HG02981 (cell line): ENCODE measurements at regions not wholly inside any gene's neighbourhood (a gene's known extent, or its start where the extent isn't known, plus 50 kb on each side); places are given as distances from the start of the nearest gene placed in this dataset.
"Not testable (repeated sequence)": the region's sequence is repeated elsewhere in the genome, so short reads cannot be mapped to it uniquely, and the experiment has no call there.

Experiments
- ATAC-seq: cut with Tn5 transposase; IDR thresholded peaks from one replicate; pipeline ENCODE4 v1.9.1; 2021; ENCODE audit warnings: mild to moderate bottlenecking, moderate library complexity; ENCODE audit not compliant: unreplicated experiment

DNA sequence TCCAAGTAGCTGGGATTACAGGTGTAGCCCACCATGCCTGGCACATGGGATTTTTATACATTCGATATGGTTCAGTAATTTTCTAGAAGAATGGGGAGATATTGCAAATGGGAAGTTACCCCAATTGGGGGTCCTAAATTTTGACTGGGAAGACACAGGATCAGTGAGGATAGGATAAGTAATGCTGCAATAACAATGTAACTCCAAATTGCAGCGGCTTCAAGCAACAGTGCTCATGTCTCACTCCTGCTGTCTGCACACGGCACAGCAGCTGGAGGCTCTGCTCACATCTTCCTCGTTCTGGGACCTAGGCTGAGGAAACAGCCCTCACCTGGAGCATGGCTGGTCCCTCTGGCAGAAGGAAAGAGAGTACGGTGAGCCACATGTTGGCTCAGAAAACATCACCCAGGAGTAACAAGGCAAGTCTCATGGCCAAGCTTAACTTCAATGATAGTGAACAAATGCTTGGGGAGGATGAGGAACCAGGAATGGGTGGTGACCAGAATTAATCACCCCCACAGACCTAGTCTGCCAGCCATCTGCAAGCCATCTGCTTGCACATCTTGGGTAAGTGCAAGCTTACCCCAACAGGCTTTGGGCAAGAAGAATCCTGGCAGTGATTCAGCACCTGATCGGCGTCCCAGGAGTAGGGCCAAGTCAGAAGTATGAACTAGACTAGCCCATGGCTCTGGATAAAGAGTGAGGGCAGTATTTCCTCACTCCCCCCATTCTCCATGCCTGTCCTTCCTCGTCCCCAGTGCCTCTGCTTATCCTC, 229.2 kb downstream of the COPRS start:
- ATAC-seq: no peak

DNA sequence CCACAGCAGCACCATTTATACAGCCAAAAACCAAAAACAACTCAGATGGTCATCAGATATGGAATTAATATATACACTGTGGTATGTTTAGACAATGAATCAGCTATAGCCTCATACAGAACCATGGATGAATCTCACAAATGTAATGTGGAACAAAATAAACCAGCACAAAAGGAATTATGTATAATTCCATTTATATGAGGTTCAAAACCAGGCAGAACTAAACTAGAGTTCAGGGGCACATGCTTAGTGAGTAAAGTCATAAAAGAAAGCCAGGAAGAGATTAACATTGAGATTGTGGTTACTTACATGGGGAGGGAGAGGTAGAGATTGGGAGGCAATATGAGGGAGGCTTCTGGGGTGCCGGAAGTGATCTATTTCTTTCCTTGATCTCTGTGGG, 231.1 kb downstream of the COPRS start:
- ATAC-seq: no peak

DNA sequence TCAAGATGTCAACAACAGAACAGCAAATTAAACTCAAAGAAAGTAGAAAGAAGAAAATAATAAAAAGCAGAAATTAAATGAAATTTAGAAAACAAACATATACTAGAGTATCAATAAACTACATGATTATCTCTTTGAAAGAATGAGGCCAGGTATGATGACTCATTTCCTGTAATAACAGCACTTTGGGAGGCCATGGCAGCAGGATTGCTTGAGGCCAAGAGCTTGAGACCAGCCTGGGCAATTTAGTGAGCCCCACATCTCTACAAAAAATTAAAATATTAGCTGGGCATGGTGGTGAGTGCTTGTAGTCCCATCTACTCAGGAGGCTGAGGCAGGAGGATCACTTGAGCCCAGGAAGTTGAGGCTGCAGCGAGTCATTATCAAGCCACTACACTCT, 232.5 kb downstream of the RAB11FIP4 start:
- ATAC-seq: no peak

DNA sequence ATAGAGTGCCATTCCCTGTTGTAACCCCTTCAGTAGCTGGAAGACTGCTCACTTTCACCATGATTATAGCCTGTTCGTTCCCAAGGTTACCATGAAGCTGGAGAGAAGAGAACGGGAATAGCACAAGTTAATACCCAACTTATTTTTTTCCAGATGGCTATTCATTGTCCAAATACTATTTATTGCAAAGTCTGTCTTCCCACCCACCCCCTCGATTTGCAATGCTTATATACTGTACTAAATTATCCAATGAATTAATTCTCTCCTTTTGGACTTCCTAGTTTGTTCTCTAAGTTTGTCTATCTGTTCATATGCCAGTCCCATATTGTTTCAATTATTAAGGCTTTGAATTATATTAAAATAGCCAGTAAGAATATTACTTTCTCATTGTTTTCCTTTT, 231.0 kb downstream of the RAB11FIP4 start:
- no peak for ATAC-seq

DNA sequence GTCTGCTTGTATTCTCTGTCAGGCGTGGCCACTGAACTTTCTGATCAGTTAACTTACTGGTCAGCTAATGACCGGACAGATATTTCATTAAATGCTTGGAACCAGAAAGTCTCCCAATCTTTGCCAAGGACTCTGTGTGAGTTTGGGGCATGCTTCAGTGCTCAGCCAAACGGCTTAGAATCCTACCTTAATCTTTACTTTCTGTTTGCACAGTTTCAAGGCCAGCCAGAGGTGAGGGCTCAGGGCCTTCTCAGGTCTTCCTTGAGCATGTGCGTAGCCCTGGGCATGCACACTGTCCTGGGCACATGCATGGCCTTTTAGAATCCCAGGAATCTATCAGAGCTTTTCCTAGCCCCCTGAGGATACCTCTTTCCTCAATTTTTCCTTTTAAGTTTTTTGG, 230.1 kb downstream of the RAB11FIP4 start:
- ATAC-seq: no peak

DNA sequence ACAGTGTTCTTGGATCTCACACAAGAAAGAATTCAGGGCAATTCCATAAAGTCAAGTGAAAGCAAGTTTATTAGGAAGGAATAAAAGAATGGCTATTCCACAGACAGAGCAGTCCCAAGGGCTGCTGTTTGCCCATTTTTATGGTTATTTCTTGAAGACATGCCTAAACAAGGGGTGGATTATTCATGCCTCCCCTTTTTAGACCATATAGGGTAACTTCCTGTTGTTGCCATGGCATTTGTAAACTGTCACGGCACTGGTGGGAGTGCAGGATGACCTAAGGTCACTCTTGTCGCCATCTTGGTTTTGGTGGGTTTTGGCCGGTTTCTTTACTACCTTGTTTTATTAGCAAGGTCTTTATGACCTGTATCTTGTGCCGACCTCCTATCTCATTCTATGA, 219.6 kb downstream of the RAB11FIP4 start:
- ATAC-seq: not testable (repeated sequence)

DNA sequence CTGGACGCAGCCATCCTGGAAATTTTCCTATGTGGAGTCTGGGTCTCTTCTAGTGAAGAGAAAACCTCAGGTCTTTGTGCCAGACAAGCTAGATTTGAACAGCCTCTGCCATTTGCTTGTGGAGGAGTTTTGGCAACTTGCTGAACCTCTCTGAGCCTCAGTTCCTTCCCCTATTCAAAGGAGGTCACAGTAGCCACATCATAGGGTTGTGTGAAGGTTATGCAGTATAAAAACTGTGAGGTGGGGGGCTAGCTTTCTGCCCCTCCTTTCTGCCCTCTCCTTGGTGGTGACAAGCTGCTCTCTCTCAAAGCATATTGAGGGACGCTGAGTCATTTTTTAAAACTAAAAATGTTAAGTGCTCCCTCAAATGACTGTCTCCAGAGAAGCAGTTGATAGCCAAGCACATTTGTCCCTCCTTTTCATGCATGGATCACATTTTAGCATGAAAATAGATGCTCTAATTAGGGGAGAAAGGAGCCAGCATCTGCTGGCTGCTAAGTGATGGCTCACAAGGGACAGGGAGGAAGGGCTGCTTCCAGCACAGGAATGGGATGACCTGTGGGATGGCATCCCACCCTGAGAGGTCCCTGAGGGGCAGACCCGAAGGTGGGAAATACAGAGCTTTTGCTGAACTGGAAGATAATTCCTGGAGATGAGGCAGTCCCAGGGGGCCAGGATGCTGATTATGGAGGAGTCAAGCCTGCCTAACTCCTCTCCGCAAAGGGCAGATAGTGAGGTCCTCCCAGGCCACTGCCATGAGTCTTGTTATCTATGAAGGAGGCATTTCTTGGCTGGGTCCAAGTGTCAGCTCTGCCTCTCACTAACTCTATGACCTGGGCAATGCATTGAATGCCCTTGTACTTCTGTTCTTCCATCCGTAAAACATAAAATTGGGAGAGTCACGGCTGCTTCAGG, 218.8 kb downstream of the RAB11FIP4 start:
- ATAC-seq: no peak

DNA sequence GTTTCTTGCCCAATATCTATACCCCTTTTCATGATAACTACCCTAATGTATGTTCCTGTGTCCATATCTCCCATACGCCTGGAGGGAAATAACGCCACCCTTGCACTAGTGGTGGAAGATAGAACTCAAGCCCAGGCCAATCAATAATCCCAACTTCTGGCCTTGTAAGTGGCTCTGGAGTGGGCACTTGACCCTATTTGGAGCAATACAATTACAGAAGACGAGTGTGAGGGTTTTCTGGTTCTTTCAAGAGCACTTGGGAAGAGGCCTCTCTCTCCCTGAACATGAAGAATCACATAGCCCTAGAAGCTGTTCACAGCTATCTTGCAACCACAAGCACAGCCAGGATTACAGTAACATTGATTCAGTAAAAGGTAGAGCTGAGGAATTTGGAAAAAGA, 217.9 kb downstream of the RAB11FIP4 start:
- ATAC-seq: no peak

DNA sequence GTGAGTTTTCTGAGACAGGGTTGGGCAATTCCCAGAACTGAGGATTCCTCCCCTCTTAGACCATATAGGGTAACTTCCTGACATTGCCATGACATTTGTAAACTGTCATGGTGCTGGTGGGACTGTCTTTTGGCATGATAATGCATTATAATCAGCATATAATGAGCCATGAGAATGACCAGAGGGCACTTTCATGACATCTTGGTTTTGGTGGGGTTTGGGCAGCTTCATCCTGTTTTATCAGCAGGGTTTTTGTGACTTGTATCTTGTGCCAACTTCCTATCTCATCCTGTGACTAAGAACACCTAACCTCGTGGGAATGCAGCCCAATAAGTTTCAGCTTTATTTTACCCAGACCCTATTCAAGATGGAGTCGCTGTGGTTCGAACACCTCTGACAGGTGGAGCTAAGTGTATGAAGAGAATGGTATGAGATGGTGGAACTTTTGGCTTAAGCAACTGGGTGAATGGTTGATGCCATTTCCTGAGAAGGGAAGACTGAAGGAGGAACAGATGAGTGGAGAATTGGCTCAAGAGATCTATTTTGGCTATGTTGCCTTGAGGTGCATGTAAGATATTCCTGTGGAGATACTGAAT, 217.3 kb downstream of the RAB11FIP4 start:
- ATAC-seq: no peak

DNA sequence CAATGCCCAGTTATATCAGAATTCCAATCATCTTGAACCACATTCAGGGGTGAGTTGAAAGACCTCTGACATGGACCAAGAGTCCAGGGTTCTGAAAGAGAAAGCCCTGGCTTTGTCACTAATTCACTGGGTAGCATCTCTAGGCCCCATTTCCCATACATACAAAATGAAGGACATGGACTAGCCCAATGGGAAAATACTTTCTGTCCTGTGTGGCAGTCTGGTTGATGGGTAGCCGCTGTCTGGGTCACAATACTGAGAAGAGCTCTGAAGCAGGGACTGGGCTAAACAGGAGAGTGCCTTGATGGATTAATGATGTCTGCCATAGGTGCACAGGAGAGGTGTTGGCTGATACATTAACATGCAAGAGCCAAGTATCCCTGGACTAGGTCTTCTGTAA, 214.3 kb downstream of the RAB11FIP4 start:
- ATAC-seq: no peak

DNA sequence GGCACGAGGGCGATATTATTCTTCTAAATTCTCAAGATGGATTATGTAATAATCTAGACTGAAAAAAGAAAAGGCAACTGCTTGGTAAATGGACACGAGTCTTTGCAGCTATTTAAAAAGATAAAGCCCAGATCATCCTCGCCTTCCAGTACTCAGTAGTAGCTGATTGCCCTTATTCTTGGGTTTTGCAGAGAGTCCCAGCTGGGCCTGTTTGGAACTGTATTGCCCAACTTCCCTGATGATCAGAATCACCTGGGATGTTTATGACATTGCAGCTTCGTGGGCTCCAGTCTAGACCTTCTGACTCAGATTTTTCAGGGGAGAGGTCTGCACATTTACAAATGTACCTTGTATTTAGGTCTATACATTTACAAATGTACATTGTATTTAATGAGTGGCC, 213.5 kb downstream of the RAB11FIP4 start:
- no peak for ATAC-seq

DNA sequence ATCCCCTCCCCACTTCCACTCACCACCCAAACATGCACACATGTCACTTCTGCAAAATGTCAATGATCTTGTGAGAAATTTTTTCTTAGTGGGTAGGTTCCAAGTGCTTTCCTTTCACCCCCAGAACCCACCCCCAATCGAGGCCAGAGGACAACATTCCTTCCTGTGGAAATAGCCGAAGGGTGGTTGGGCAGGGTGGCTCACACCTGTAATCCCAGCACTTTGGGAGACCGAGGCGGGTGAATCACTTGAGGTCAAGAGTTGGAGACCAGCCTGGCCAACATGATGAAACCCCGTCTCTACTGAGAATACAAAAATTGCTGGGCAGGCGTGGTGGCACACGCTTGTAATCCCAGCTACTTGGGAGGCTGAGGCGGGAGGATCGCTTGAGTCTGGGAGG, 208.7 kb downstream of the RAB11FIP4 start:
- not testable (repeated sequence) for ATAC-seq

DNA sequence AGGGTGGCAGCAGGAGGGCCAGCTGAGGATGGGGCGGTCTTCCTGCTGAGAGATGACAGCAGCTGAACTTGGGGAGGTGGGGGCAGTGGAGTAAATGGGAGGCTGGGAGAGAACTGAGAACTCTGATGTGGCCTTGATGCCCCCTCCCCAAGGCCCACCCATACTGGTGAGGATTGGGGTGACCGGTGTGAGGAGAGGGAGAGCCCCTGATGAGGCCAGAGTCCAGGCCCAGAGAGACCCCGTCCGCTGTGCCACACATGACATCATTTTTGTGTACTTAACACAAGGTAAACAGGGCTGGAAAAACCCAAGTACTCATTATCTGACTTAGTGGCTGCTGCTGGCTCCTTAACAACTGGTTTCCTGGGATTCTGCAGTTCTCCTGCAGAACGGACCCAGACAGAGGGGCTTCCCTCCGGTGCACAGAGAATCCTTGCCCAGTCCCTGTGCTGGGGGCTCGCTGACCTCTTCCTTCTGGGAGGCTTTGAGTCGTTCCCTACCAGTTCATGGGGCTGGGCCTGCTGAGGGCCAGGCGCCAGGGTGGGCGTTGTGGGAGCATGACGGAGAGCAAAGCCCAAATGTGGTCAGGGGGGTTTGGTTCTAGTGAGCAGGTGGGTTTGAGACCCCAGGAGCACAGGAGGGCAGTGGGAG, 207.6 kb downstream of the RAB11FIP4 start:
- no peak for ATAC-seq

DNA sequence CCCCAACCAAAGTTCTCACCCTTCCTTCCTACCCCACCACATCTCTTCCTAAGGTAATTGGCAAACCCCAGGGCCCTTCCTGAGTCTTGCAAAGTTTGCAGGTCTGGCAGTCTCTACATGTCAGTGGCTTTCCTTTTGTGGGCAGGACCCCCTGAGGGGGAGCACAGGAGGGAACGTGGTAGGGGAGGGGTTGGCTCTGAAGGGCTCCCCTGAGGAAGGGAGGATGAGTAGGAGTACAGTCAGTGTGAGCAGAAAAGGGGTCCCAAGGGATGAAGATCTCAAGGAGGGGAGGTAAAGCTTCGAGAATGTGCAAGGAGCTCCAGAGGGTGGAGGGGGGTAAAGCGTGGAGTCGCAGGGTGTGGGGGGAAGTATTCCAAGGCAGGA, 206.9 kb downstream of the RAB11FIP4 start:
- no peak for ATAC-seq

DNA sequence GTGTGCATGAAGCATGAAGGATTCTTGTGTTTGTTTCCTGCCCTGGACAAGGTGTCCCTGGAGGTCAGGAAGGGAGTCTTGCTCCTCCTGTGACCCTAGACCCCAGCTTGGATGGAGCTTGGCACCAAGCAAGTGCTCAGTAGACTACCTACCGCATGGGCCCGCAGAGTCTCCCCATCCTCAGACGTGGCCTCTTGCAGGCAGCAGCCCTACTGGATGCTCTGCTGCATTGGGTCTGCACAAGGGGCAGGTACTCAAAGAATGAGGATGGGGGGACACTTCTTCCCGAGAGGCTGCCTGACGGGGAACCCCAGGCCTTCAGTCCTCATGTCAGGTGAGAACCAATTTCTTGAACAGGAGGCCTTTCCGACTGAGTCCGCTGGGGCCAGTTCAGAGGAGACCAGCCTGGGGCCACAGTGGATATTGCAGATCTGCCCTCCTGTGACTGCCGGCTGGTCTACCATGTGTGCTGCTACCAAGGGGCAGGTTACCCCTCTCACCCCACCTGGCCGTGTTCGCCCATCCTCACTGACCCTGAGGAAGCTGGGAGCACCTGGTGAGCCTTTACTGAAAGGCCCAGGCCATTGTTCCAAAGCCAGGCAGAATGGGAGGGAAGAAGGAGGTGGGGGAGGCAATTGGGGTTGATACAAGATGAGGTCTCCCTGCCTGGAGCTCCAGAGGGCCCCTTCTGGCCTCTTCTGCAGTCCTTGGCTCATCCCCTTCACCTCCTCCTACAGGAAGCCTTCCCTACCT, 206.3 kb downstream of the RAB11FIP4 start:
- no peak for ATAC-seq

DNA sequence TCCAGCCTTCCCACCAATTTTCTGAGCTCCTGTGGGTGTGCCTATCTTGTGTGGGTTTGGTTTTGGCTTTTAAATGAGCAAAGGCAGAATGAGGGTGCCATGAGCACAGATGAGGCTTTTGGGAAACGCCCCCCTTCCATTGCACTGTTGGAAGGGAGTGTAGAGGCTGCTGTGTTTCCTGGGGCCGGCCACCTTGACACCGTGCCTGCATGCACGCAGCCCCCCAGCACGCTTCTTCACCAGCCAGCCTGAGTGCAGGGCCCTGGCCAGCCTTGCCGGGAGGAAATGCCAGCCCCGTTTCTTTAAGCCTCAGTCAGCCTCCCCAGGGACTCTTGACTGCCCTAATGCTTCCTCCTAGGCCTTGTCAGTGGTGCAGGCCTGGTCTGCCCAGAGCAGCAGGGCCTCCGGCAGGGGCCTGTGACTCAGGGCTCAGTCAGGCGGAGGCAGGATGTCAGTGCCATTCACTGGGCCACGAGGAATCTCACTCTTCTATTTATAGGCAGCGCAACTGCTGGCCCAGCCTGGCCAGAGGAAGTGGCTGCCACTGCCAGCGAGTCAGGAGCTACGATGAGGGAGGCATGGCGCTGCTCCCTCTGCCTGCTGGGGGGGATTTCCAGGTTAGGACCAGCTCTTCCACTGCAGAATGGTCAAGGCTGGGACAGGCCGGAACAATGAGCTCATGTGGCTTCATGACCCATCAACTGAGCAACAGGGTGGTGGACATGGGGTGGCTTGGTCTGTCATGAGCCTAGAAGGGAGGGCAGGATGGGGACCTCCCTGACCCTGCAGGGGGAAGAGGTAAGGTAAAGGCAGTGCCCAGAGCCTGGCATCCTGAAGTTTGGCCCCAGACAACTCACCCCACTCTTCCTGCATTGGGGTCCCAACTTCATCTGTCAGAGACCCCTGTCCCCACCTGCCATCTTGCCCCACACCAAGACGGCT, 205.2 kb downstream of the RAB11FIP4 start:
- ATAC-seq: peak; percentile 82

DNA sequence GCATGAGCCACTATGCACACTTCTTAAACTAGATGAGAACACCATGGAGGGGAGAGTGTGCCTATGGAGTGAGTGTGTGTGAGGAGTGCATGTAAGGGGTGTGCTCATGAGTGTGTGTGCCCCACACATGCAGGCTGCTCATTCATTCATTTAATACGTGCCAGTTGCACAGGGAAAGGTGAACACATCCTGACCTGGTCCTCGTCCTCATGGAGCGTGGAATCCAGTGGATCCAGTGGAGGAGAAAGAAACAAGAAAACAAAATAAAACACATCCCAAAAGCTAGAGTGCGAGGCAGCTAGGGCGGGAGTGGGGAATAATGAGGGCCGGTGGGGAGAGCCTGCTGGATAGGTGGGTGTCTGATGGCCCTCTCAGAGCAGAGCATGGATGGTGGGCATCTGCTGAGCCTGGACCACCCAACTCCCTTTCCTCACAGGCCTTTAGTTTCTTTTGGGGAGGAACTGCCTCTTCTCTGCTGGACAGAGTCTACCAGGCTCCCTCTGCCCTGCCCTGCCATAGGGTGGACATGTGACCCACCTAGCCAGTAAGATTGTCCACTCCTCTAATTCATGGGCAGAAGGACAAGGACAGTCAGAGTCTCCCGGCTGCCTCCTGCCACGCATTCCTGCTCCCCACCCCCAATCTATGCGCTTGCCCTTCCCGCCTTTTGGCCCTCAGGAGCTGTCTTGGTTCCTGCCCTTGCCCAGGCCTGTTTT, 204.3 kb downstream of the RAB11FIP4 start:
- no peak for ATAC-seq

DNA sequence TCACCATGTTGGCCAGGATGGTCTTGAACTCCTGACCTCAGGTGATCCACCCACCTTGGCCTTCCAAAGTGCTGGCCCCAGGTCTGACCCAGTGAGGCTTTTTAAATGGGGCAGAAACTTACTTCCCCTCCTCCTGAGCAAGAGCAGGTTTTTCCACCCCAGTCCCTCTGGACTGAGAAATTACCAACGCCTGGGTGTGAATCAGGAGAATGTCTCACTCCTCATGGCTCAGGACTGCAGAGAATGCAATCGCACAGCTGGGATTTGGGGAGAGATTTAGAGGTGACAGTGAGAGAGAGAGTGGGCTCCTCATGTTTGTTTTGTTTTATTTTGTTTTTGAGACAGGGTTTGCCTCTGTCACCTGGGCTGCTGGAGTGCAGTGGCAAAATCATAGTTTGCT, 203.6 kb downstream of the RAB11FIP4 start:
- no peak for ATAC-seq

DNA sequence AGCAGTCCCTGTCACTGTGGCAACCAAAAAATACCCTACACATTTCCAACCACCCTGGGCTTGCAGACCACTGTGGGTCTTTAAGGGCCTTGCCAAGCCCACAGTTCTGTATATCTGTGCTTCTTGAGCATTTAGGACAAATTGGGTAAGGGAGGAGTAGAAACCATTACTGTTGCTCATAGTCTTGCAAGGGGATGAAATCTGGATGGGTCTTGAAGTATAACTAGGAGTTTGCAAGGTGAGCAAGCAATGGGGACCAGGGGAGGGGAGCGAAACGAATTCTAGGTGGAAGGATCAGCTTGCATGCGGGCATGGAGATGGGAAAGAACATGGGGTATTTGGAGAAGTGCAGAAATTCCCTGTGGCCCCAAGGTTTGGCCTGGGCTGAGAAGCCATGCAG, 202.9 kb downstream of the RAB11FIP4 start:
- no peak for ATAC-seq
